HCT116 (cell line): ENCODE measurements at regions not wholly inside any gene's neighbourhood (a gene's known extent, or its start where the extent isn't known, plus 50 kb on each side); places are given as distances from the start of the nearest gene placed in this dataset.

ENCODE experiments used
- EZH2 ChIP-seq: fragments of 200-600 bp; sonication (generic); IDR thresholded peaks from 2 replicates; pipeline ENCODE4 v1.6.1; 2017; ENCODE audit warnings: antibody characterized with exemption, mixed run types
- EZH2phosphoT487 ChIP-seq: fragments of 200-600 bp; IDR thresholded peaks from 2 replicates; pipeline ENCODE4 v1.6.1; 2018; ENCODE audit warnings: antibody characterized with exemption, borderline replicate concordance
- JUND ChIP-seq: IDR thresholded peaks from 2 replicates; pipeline ENCODE4 v1.6.1; 2012
- POLR2A ChIP-seq: IDR thresholded peaks from 2 replicates; pipeline ENCODE4 v1.7.0; 2011; ENCODE audit warnings: borderline replicate concordance; ENCODE audit not compliant: insufficient read depth, insufficient read length; ENCODE audit errors: extremely low read depth
- RAD21 ChIP-seq: IDR thresholded peaks from 2 replicates; pipeline ENCODE4 v1.6.1; 2012; ENCODE audit warnings: low read depth, mild to moderate bottlenecking
- SIN3A ChIP-seq: IDR thresholded peaks from 2 replicates; pipeline ENCODE4 v1.6.1; 2012; ENCODE audit warnings: low read depth
- SP1 ChIP-seq: IDR thresholded peaks from 2 replicates; pipeline ENCODE4 v1.6.1; 2012; ENCODE audit warnings: low read depth
- YY1 ChIP-seq: IDR thresholded peaks from 2 replicates; pipeline ENCODE4 v1.6.1; 2011; ENCODE audit warnings: low read length, low read depth, moderate library complexity, mild to moderate bottlenecking; ENCODE audit not compliant: insufficient replicate concordance; ENCODE audit errors: extremely low read depth
- TF ChIP-seq, protein P1 (sequence below), 3 experiments: fragments of 200-600 bp in 1 of 3; sonication (generic) in 1 of 3; IDR thresholded peaks in 2 of 3; conservative IDR thresholded peaks in 1 of 3; 2 replicates each; pipeline ENCODE4 v1.5.1; 2012 to 2017; ENCODE audit warnings: low read depth in 2 of 3, low read length in 2 of 3, antibody characterized with exemption in 1 of 3, borderline replicate concordance in 1 of 3, control low read depth in 1 of 3, mild to moderate bottlenecking in 1 of 3, mixed read lengths in 1 of 3, mixed run types in 1 of 3, moderate library complexity in 1 of 3; ENCODE audit not compliant: insufficient read depth in 1 of 3
- TF ChIP-seq, protein P2 (sequence below): IDR thresholded peaks from 2 replicates; pipeline ENCODE4 v1.6.1; 2012

DNA sequence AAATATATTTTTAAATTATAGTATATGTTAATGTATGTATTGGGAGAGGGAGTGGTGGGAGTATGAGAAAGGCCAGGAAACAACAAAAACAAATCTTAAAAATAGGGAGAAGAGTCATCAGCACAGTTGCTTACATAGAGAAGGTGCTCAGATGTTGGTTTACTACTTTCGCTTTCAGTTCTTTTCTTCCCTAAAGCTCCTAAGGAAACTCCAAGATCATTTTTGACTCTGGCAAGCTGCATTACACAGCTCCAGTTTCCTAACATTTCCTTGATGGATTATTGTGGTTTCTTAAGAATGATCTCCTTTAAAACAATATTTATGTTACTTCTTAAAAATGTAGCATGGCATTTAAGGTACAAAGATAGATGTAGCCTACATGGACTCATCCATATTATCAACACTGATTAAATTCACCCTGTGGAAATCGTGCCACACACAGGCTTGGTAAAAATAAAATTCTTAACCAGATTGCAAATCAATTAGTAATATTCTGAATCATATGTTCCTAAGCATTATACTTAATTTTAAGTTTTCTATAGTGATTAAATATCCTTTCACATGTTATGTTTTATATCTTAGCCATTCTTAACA, 118.0 kb upstream of the MAN1A1 start:
- TF ChIP-seq, protein P1, sequence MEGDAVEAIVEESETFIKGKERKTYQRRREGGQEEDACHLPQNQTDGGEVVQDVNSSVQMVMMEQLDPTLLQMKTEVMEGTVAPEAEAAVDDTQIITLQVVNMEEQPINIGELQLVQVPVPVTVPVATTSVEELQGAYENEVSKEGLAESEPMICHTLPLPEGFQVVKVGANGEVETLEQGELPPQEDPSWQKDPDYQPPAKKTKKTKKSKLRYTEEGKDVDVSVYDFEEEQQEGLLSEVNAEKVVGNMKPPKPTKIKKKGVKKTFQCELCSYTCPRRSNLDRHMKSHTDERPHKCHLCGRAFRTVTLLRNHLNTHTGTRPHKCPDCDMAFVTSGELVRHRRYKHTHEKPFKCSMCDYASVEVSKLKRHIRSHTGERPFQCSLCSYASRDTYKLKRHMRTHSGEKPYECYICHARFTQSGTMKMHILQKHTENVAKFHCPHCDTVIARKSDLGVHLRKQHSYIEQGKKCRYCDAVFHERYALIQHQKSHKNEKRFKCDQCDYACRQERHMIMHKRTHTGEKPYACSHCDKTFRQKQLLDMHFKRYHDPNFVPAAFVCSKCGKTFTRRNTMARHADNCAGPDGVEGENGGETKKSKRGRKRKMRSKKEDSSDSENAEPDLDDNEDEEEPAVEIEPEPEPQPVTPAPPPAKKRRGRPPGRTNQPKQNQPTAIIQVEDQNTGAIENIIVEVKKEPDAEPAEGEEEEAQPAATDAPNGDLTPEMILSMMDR (IDR thresholded peaks at IDR 0.05 in 2 of 3, conservative IDR thresholded peaks at IDR 0.05 in 1 of 3; ENCODE audit: borderline replicate concordance in 1 of 3, insufficient read depth in 1 of 3, low read depth in 2 of 3, low read length in 2 of 3) = no peak
- TF ChIP-seq SP1 (no peak), EZH2phosphoT487 (no peak), EZH2 (no peak), SIN3A (no peak), POLR2A (no peak), RAD21 (no peak), JUND (no peak), YY1 (no peak)
- TF ChIP-seq, protein P2, sequence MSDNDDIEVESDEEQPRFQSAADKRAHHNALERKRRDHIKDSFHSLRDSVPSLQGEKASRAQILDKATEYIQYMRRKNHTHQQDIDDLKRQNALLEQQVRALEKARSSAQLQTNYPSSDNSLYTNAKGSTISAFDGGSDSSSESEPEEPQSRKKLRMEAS = no peak
